DOHH2 (cell line): ENCODE measurements at regions not wholly inside any gene's neighbourhood (a gene's known extent, or its start where the extent isn't known, plus 50 kb on each side); places are given as distances from the start of the nearest gene placed in this dataset.

Source experiments
- H3F3A ChIP-seq: fragments of 200-600 bp; sonication (generic), shearing (Covaris generic); 2 replicates; pipeline ENCODE4 v1.6.0; 2016; ENCODE audit warnings: antibody characterized with exemption, mild to moderate bottlenecking; ENCODE audit not compliant: control insufficient read depth, insufficient read depth
- H3K27ac ChIP-seq: fragments of 200-600 bp; sonication (generic); 2 replicates; pipeline ENCODE4 v1.5.1; 2014; ENCODE audit warnings: low read depth, mild to moderate bottlenecking, low read length, moderate library complexity
- H3K27me3 ChIP-seq: fragments of 200-600 bp; sonication (generic); 2 replicates; pipeline ENCODE4 v1.6.1; 2014; ENCODE audit warnings: mild to moderate bottlenecking, low read length, mixed read lengths; ENCODE audit not compliant: control insufficient read depth
- H3K36me3 ChIP-seq: fragments of 200-600 bp; sonication (generic); 2 replicates; pipeline ENCODE4 v1.6.1; 2014; ENCODE audit warnings: mild to moderate bottlenecking, low read length, moderate library complexity, mixed read lengths; ENCODE audit not compliant: control insufficient read depth
- H3K4me1 ChIP-seq: fragments of 200-600 bp; sonication (generic); 2 replicates; pipeline ENCODE4 v1.6.1; 2014; ENCODE audit warnings: mild to moderate bottlenecking, low read length, mixed read lengths; ENCODE audit not compliant: control insufficient read depth
- H3K4me2 ChIP-seq: fragments of 200-600 bp; sonication (generic); 2 replicates; pipeline ENCODE4 v1.6.0; 2014; ENCODE audit warnings: mild to moderate bottlenecking, low read length, moderate library complexity
- H3K4me3 ChIP-seq: fragments of 200-600 bp; sonication (generic); 2 replicates; pipeline ENCODE4 v1.5.1; 2014; ENCODE audit warnings: mild to moderate bottlenecking, low read length, mixed read lengths
- H3K79me2 ChIP-seq: fragments of 200-600 bp; sonication (generic); 2 replicates; pipeline ENCODE4 v1.6.1; 2014; ENCODE audit warnings: mild to moderate bottlenecking, low read length, mixed read lengths; ENCODE audit not compliant: control insufficient read depth
- H3K9me2 ChIP-seq: fragments of 200-600 bp; sonication (generic); replicated peaks from 2 replicates; pipeline ENCODE4 v1.6.1; 2014; ENCODE audit warnings: mild to moderate bottlenecking, low read length, mixed read lengths; ENCODE audit not compliant: control insufficient read depth
- H3K9me3 ChIP-seq: fragments of 200-600 bp; sonication (generic); 2 replicates; pipeline ENCODE4 v1.6.1; 2014; ENCODE audit warnings: antibody characterized with exemption, low read length, mixed read lengths; ENCODE audit not compliant: control insufficient read depth, insufficient read depth
- H4K20me1 ChIP-seq: fragments of 200-600 bp; sonication (generic); 2 replicates; pipeline ENCODE4 v1.6.0; 2014; ENCODE audit warnings: low read depth, mild to moderate bottlenecking, antibody characterized with exemption, low read length, moderate library complexity; ENCODE audit not compliant: control insufficient read depth, insufficient read depth
- EZH2phosphoT487 ChIP-seq: fragments of 200-600 bp; sonication (generic); IDR thresholded peaks from 2 replicates; pipeline ENCODE4 v1.6.1; 2017; ENCODE audit warnings: borderline replicate concordance, mild to moderate bottlenecking, antibody characterized with exemption, low read length, moderate library complexity, mixed read lengths
- TF ChIP-seq, protein P1 (sequence below): fragments of 200-600 bp; sonication (generic); IDR thresholded peaks from one replicate; pipeline ENCODE4 v1.5.1; 2014; ENCODE audit warnings: antibody characterized with exemption, mild to moderate bottlenecking, low read depth, low read length; ENCODE audit not compliant: poor library complexity, severe bottlenecking

DNA sequence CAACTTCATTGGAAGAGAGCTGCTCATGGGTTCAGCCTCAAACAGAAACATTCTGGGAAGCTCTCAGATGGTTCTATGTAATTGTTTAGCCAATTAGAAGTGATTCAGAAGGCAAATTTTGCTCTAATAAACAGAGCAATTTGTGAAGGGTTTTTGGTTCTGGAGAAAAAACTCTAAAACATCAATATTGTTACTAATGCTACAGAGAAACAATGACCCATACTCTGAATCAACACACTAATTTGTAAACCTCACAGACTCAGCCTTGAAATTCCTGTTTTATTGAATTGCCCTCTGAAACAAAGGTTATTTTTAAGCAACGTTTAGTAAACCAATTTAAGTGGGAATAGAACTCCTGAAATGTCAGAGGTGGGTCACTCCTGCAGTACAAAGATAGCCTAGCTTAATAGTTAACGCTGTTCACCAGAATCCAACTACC lies 171.6 kb upstream of the SVIL start:
- Histone ChIP-seq H3K27ac (no peak overlapping the region), H3K79me2 (no peaks in the 10 kb centered on the region), H3K4me2 (no peak overlapping the region), H3F3A (no peaks in the 10 kb centered on the region), H3K4me3 (no peak overlapping the region), H3K9me2 (no peaks in the 10 kb centered on the region), H3K27me3 (no peaks in the 10 kb centered on the region), H3K9me3 (no peaks in the 10 kb centered on the region), H3K4me1 (peaks cover 5% of the 10 kb centered on the region; the same call in 1 of the 2 replicates), H4K20me1 (no peaks in the 10 kb centered on the region), H3K36me3 (no peaks in the 10 kb centered on the region)
- TF ChIP-seq EZH2phosphoT487, result no peak
- TF ChIP-seq, protein P1, sequence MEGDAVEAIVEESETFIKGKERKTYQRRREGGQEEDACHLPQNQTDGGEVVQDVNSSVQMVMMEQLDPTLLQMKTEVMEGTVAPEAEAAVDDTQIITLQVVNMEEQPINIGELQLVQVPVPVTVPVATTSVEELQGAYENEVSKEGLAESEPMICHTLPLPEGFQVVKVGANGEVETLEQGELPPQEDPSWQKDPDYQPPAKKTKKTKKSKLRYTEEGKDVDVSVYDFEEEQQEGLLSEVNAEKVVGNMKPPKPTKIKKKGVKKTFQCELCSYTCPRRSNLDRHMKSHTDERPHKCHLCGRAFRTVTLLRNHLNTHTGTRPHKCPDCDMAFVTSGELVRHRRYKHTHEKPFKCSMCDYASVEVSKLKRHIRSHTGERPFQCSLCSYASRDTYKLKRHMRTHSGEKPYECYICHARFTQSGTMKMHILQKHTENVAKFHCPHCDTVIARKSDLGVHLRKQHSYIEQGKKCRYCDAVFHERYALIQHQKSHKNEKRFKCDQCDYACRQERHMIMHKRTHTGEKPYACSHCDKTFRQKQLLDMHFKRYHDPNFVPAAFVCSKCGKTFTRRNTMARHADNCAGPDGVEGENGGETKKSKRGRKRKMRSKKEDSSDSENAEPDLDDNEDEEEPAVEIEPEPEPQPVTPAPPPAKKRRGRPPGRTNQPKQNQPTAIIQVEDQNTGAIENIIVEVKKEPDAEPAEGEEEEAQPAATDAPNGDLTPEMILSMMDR, result no peak

DNA sequence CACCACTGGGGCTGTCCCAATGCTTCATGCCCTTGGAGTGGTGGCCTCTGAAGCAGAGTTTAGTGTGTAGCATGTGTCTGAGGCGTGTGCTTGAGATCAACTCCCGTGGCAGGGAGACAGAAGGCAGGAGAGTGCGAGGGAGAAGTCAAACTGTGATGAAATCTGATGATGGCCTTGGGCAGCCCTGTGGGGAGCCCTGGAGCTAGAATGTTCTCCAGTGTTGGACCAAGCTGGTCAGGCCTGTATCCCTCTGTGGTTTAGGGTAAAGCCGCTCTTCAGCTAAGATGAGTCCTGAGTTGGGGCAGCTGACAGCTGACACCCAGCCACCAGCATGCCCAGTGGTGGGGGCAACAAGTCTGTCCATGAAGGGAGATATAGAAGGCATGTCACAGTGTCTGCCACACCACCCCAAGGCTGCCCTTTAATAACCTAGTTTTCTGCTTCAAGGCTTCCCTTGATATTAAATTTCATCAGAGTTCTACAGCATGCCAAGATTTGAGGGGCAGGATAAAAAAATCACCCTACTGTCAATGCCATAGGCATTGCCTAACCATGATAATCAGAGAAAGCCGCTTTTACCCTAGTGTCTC lies 170.5 kb upstream of the SVIL start:
- Histone ChIP-seq H3K9me2 (no peaks in the 10 kb centered on the region), H3K27ac (no peak overlapping the region), H4K20me1 (no peaks in the 10 kb centered on the region), H3F3A (no peaks in the 10 kb centered on the region), H3K79me2 (no peaks in the 10 kb centered on the region), H3K36me3 (no peaks in the 10 kb centered on the region), H3K4me3 (no peak overlapping the region), H3K27me3 (no peaks in the 10 kb centered on the region), H3K9me3 (no peaks in the 10 kb centered on the region), H3K4me1 (peaks cover 5% of the 10 kb centered on the region; the same call in 1 of the 2 replicates), H3K4me2 (no peak overlapping the region)
- TF ChIP-seq EZH2phosphoT487, result no peak
- TF ChIP-seq, protein P1, result no peak

DNA sequence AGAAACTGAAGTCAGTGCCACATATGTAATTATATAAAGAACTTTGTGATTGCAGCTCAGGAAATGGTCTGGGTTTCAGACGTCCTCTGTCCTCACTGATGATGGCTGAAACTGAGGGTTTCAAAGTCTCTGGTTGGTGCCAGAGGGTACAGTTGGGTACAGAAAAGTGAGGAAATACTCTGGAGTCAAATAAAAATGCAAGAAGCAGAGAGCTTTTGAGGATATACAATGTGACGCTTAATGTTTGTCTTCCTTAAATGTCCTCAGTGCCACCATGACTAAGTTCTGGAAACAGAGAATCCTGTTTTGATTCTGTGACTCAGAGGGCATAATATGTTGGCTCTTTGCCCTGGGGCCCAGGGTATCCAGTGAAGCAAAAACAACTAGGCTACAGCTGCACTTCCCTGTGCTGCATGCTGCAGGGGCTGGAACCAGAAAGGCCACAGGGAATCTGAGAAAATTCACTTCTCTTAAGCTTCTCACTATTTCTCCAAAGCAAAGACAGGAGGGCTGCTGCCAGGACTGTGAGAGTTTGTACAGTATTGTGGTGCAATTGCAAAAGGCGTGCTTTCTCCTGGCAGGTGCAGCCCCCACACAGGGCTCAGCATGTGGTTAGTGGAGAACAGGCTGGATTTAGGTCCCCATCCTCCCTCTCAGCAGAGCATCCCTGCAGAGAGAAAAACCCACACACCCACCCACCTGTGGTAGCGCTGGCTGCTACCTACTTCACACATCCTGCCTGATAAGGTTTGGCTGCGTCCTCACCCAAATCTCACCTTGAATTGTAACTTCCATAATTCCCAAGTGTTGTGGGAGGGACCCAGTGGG lies 169.5 kb upstream of the SVIL start:
- no peaks in the 10 kb centered on the region for H3K27me3 ChIP-seq
- no peak overlapping the region for H3K4me3 ChIP-seq
- no peaks in the 10 kb centered on the region for H3K9me3 ChIP-seq
- no peak for TF ChIP-seq EZH2phosphoT487
- TF ChIP-seq, protein P1, result no peak
- H3K36me3 ChIP-seq, result no peaks in the 10 kb centered on the region
- no peaks in the 10 kb centered on the region for H3F3A ChIP-seq
- no peak overlapping the region for H3K4me2 ChIP-seq
- no peak overlapping the region for H3K27ac ChIP-seq
- no peaks in the 10 kb centered on the region for H3K9me2 ChIP-seq
- no peaks in the 10 kb centered on the region for H3K79me2 ChIP-seq
- H4K20me1 ChIP-seq, result no peaks in the 10 kb centered on the region
- peaks cover 5% of the 10 kb centered on the region; the same call in 1 of the 2 replicates for H3K4me1 ChIP-seq
